Sigmoid colon (tissue), 3 donors: ENCODE measurements at regions not wholly inside any gene's neighbourhood (a gene's known extent, or its start where the extent isn't known, plus 50 kb on each side); places are given as distances from the start of the nearest gene placed in this dataset.

Source experiments
- CTCF ChIP-seq, 4 experiments: fragments of 450-650 bp in 3 of 4; fragments of 200-600 bp in 1 of 4; IDR thresholded peaks; one replicate each; pipeline ENCODE4 v1.5.1; 2016 to 2019; ENCODE audit warnings: antibody characterized with exemption in 4 of 4, mild to moderate bottlenecking in 3 of 4, moderate library complexity in 2 of 4
- POLR2A ChIP-seq, 2 donors: fragments of 450-650 bp; IDR thresholded peaks; one replicate each; pipeline ENCODE4 v1.6.1; 2016; ENCODE audit warnings: antibody characterized with exemption in 2 of 2, mild to moderate bottlenecking in 2 of 2, moderate library complexity in 2 of 2

- TF ChIP-seq POLR2A (IDR thresholded peaks at IDR 0.05): no peak
- TF ChIP-seq CTCF (IDR thresholded peaks at IDR 0.05): no peak
These were observed 102.4 kb upstream of the E2F7 start for GRCh38 chr12:77167801-77168200.
